ENCODE measurements at regions not wholly inside any gene's neighbourhood (a gene's known extent, or its start where the extent isn't known, plus 50 kb on each side); places are given as distances from the start of the nearest gene placed in this dataset.
"Not testable (repeated sequence)": the region's sequence is repeated elsewhere in the genome, so short reads cannot be mapped to it uniquely, and the experiment has no call there.

DNA sequence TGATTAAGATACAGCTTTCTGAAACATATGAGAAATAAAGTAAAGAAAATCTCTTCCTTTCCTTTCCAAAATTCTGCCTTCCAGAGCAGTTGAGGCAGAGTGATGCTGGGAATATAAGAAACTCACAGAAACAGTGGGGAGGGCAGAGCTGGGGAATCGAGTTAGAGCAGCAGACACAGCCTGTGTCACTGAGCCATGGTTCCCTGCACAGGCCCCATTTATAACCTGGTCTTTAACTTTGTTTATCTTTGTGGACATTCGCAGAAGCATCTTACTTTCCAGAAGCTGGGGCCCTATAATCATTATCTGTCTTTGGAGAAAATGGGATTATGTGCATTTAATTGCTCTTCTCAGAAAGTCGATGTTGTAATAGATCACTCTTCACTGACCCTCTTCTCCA is 349.1 kb downstream of the SETD4 start:
- intact Hi-C loops (cut with micrococcal nuclease) = no loop called here
- TF ChIP-seq, protein P1, sequence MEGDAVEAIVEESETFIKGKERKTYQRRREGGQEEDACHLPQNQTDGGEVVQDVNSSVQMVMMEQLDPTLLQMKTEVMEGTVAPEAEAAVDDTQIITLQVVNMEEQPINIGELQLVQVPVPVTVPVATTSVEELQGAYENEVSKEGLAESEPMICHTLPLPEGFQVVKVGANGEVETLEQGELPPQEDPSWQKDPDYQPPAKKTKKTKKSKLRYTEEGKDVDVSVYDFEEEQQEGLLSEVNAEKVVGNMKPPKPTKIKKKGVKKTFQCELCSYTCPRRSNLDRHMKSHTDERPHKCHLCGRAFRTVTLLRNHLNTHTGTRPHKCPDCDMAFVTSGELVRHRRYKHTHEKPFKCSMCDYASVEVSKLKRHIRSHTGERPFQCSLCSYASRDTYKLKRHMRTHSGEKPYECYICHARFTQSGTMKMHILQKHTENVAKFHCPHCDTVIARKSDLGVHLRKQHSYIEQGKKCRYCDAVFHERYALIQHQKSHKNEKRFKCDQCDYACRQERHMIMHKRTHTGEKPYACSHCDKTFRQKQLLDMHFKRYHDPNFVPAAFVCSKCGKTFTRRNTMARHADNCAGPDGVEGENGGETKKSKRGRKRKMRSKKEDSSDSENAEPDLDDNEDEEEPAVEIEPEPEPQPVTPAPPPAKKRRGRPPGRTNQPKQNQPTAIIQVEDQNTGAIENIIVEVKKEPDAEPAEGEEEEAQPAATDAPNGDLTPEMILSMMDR (IDR thresholded peaks at IDR 0.05) = no peak
- ChIA-PET CTCF (no interaction called here), POLR2A (no interaction called here)
- Mint-ChIP-seq H3K9me3 (no peaks in the 10 kb centered on the region), H3K27ac (no peak overlapping the region), H3K36me3 (ENCODE audit: low read depth) (no peaks in the 10 kb centered on the region), H3K4me1 (ENCODE audit: low read depth) (no peaks in the 10 kb centered on the region), H3K27me3 (no peaks in the 10 kb centered on the region), H3K4me3 (no peak overlapping the region)
- no peak for DNase-seq
- no peak for ATAC-seq

- H3K9me3 Mint-ChIP-seq; ATAC-seq; H3K27me3 Mint-ChIP-seq; H3K4me1 Mint-ChIP-seq (ENCODE audit: low read depth); H3K4me3 Mint-ChIP-seq; intact Hi-C loops (cut with micrococcal nuclease); POLR2A ChIA-PET; H3K27ac Mint-ChIP-seq; H3K36me3 Mint-ChIP-seq (ENCODE audit: low read depth); DNase-seq; CTCF ChIA-PET: not testable (repeated sequence)
Observed at GRCh38 chr21:35709990-35710389, 350.3 kb downstream of the SETD4 start.

- Mint-ChIP-seq H3K27ac (no peak overlapping the region), H3K36me3 (ENCODE audit: low read depth) (no peaks in the 10 kb centered on the region), H3K9me3 (no peaks in the 10 kb centered on the region), H3K4me3 (no peak overlapping the region), H3K4me1 (ENCODE audit: low read depth) (no peaks in the 10 kb centered on the region), H3K27me3 (peaks cover 12% of the 10 kb centered on the region)
- DNase-seq (no peak), ATAC-seq (no peak)
- POLR2A ChIA-PET = no interaction called here
- intact Hi-C loops (cut with micrococcal nuclease) = no loop called here
- CTCF ChIA-PET = no interaction called here
- TF ChIP-seq, protein P1 (IDR thresholded peaks at IDR 0.05) = no peak
Observed at GRCh38 chr21:35705888-35706287, 354.4 kb downstream of the SETD4 start.

DNA sequence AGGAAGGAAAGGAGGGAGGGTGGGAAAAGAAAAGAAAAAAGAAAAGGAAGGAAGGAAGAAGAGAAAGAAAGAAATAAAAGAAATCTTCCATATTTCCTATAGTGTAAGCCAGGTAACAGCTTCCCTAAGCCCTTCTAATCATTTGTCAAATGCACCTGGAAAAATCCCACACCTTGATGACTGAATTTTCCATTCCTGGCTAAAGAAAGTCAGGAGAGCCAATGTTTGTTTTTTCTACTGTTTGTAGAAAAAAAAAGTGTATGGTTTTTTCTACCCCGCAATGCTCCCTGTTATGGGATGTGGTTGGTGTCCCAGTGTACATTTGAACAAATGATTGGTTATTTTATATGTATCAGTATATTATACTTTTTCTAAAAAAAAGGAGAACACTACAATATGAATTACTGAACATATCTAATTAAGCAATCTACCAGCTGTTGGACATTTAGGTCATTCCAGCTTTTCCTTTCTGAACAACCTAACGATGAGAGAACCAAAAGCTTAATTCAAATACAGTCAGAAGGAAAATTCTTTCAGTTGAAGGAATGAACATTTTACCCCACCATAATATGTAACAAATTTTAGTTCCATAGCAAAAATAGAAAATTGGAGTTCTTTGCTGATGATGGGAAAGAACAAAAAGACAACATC is 355.0 kb downstream of the SETD4 start:
- TF ChIP-seq, protein P1 (IDR thresholded peaks at IDR 0.05) = no peak
- intact Hi-C loops (cut with micrococcal nuclease) = no loop called here
- CTCF ChIA-PET = no interaction called here
- Mint-ChIP-seq H3K4me3 (no peak overlapping the region), H3K27me3 (peaks cover 15% of the 10 kb centered on the region), H3K9me3 (no peaks in the 10 kb centered on the region), H3K27ac (no peak overlapping the region), H3K36me3 (ENCODE audit: low read depth) (no peaks in the 10 kb centered on the region), H3K4me1 (ENCODE audit: low read depth) (no peaks in the 10 kb centered on the region)
- POLR2A ChIA-PET = no interaction called here
- DNase-seq (no peak), ATAC-seq (no peak)

- ChIA-PET POLR2A (no interaction called here), CTCF (no interaction called here)
- no peaks in the 10 kb centered on the region for H3K36me3 Mint-ChIP-seq (ENCODE audit: low read depth)
Observed at GRCh38 chr21:35703704-35704103, 356.6 kb downstream of the SETD4 start.

More at GRCh38 chr21:35703704-35704103, 356.6 kb downstream of the SETD4 start:
- no peak for ATAC-seq
- TF ChIP-seq, protein P1 (IDR thresholded peaks at IDR 0.05) = no peak
- no peak overlapping the region for H3K4me3 Mint-ChIP-seq
- peaks cover 17% of the 10 kb centered on the region for H3K27me3 Mint-ChIP-seq
- DNase-seq = no peak
- H3K9me3 Mint-ChIP-seq = no peaks in the 10 kb centered on the region
- intact Hi-C loops (cut with micrococcal nuclease) = no loop called here
- H3K4me1 Mint-ChIP-seq (ENCODE audit: low read depth) = no peaks in the 10 kb centered on the region
- no peak overlapping the region for H3K27ac Mint-ChIP-seq

Measured in activated CD8-positive, alpha-beta T cell treated with anti-CD3 and anti-CD28 coated beads for 36 hours (primary cell).